Left forelimb (tissue), 1 donor: ENCODE measurements at regions not wholly inside any gene's neighbourhood (a gene's known extent, or its start where the extent isn't known, plus 50 kb on each side); places are given as distances from the start of the nearest gene placed in this dataset.

Experiments used
- DNase-seq: peaks from one replicate; pipeline ENCODE4 v3.0.0-alpha.2; 2018; ENCODE audit warnings: low spot score

DNA sequence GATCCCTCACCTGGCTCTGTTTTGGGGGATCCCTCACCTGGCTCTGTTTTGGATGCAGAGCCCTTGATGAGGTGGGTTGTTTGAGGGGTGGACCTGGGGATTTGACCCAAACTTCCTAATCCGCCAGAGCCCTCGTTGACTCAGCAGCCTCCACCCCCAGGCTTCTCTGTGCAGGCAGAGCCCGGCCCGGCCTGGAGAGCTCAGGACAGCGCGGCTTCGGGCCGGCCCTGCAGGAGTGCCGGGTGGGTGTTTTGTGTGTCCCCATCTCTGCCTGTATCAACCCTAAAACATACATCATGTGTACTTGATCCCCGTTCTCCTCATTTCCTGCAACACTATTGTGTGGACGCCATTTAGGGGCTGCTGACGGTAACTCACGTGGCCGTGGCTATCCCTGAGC is 124.2 kb downstream of the SIK1 start:
- no peak for DNase-seq

DNA sequence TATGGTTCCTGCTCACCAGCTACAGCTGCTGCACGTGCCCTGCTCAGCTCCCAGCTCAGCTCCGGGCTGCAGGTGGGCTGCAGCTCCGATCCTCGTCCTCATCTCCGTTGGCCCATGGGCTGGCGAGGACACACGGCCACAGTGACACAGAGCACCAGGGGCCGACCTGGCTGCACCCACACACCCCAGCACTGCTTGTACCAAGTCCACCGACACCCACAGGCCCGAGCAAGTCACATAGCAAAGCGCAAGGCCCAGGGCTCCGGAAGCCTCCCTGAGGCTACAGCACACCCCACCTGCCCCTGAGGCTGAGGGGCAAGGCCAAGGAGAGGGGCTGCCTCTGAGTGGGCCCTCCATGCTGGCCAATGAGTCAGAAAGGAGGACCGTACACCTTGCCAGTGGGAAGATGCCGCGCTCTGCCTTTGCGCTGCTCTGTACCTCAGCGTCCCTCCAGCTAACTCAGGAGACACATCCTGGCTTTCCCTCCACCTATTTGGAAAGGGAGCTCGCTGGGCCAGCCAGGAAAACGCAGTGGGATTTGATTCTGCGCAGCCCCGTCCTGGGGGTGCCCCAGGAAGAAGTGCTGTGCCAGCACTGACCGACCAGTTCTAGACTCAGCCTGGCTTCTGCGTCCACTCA is 124.8 kb downstream of the SIK1 start:
- no peak for DNase-seq

DNA sequence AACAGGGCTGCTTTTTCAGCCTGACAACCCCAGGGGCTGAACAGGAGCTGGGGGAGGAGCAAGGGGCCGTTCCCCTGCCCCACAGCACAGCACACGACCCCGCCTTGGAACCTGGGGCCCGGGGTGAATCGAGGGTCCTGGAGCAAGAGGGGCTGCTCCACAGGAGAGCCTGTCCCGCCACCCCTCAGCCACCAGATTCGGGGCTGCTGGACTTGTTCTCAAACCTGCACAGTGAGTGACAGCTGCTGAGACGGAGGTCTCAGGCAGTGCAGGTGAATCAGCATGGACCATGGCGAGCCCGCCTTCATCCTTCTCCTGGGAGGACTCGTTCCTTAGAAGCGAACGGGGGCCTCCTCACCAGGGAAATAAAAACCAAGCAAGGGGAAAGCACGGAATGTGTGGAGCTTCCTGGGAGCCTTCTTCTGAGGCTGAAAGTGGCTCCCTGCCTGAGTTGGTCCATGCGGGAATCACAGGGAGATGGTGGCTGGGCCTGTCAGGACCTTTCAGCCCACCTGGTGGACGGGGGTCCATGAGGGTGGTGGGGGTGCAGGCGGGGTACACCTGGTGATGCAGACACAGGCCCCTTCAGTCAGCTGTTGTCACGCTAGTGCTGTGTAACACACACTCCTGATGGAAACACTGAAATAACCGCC is 125.4 kb downstream of the SIK1 start:
- DNase-seq: no peak

DNA sequence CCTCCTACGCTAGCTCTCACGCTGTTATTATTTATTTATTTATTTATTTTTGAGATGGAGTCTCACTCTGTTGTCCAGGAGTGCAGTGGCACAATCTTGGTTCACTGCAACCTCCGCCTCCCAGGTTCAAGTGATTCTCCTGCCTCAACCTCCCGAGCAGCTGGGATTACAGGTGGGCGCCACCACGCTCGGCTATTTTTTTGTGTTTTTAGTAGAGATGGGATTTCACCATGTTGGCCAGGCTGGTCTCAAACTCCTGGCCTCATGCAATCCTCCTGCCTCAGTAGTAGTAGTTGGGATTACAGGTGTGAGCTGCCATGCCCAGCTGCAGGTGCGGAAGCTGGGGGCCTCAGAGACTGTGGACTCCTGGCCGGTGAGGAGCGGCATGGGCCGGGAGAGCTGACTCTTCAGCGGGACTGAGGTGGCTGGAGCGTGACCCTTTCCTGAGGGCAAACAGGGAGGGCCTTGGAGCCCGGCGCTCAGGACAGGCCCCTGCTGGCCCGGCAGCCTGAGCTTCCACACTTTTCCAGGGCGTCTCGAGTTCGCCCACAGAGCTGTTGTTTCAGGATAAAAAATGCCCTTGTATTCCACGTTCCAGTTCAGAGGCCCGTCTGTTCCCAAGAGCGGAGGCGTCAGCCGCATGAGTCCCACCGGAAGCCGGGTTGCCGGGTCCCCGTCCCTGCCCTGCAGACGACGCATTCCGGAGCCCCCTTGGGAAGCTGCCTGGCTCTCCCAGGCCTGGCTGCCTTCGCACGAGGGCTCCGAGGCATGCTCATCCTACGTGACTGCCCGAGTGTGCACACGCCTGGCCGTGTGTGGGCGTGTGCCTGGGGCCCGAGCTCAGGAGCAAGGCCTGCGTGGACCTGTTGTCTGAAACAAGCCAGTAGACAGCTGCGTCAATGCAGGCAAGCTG is 126.2 kb downstream of the SIK1 start:
- DNase-seq: no peak

- no peak for DNase-seq
Observed at GRCh38 chr21:43299441-43300277, 127.3 kb downstream of the SIK1 start.

DNA sequence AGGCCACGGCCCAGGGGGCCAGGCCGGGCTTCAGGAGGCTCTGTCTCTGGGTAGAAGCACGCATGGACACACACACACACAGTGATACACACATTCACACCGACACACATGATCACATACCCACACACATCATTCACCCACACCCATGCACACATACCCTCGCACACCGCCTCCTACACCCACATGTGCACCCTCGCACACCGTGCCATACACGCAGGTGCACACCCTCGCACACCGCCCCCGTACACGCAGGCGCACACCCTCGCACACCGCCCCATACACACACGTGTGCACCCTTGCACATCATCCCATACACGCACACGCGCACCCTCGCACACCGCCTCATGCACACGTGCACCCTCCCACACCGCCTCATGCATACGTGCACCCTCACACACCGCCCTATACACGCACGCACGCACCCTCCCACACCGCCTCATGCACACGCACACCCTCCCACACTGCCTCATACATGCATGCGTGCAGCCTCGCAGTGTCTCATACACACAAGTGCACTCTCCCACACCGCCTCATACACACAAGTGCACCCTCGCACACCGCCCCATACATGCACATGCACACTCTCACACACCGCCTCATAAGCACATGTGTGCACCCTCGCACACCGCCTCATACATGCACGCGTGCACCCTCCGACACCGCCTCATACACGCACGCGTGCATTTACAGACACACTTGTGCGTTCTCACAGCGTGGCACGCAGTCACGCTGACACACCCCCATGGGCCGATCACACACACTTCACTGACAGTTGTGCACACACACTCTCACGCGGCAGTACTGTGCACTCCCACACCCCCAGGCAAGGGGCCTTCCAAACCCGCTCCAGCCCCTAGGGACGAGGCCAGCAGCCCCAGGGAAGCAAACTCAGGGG is 128.1 kb downstream of the SIK1 start:
- DNase-seq: no peak

- DNase-seq: no peak
Observed at GRCh38 chr21:43297989-43298388, 128.9 kb downstream of the SIK1 start.

- no peak for DNase-seq
Observed at GRCh38 chr21:43297391-43297981, 128.7 kb downstream of the CRYAA start.

- DNase-seq: no peak
Observed at GRCh38 chr21:43295066-43295958, 126.5 kb downstream of the CRYAA start.

- no peak for DNase-seq
Observed at GRCh38 chr21:43294194-43294902, 125.5 kb downstream of the CRYAA start.

DNA sequence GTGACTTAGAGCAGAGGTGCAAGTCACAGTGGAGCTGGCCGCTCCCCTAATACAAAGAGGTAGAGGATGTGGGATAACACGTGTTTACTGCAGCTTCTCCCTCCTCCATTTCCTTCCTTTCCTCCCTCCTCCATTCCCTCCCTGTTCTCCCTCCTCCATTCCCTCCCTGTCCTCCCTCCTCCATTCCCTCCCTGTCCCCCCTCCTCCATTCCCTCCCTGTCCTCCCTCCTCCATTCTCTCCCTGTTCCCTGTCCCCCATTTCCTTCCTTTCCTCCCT is 124.0 kb downstream of the CRYAA start:
- DNase-seq: no peak

- DNase-seq: no peak
Observed at GRCh38 chr21:43292041-43292865, 123.4 kb downstream of the CRYAA start.

DNA sequence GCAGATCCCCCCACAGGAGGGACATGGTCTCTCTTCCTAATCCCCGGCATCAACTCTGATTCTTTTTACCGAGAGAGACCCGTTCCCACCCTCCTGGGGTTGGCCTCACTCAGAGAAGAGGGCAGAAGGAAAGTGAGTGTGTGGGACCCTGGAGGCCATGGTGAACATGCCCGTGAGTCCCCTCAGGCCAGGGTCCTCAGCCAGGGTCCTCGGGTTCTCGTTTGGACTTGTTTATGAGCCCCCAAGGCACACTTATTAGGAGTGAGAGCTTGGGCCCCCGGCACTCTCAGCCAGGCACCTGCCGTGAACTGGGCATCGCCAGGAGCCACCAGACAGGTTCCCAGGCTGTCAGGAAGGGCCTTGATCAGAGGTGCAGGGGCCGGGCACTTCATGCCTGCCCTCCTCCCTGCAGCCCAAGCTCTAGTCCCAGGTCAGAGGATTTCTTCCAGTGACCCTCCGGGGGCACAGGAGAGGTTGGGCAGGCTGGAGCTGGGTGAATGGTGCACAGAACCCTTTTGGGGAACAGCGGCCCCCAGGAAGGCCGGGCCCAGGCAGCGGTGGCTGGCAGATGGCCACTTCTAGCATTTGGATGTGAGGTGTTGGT is 122.6 kb downstream of the CRYAA start:
- DNase-seq: no peak

- no peak for DNase-seq
Observed at GRCh38 chr21:43290421-43291346, 121.9 kb downstream of the CRYAA start.

- DNase-seq: no peak
Observed at GRCh38 chr21:43289966-43290365, 121.2 kb downstream of the CRYAA start.

DNA sequence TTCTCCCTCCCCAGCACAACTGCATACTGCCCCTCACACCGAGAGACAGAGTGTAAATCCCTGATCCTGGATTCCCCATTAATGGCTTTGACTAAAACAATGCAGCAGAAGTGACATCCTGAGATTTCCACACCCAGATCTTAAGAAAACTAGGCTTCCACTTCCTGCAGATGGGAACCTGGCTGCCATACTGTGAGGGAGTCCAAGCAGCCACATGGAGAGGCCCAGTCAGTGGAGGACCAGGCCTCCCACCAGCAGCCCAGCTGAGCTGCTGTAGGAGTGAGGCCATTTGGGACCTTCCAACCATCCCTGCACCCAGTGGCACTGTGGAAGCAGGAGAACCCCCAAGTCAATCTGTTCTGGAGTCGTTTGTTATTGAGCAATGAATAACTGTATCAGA is 120.6 kb downstream of the CRYAA start:
- DNase-seq: no peak
